D721Med (cell line): ENCODE measurements at regions not wholly inside any gene's neighbourhood (a gene's known extent, or its start where the extent isn't known, plus 50 kb on each side); places are given as distances from the start of the nearest gene placed in this dataset.

Experiments
- DNase-seq: peaks from one replicate; pipeline ENCODE4 v3.0.0; 2011; ENCODE audit warnings: low spot score; ENCODE audit not compliant: insufficient read length
- FAIRE-seq: peaks from 2 replicates; lab custom pipeline; 2011; peaks lifted over from hg19 to GRCh38; lab: Jason Lieb, UNC
- TF ChIP-seq, protein P1 (sequence below): IDR thresholded peaks from 2 replicates; pipeline ENCODE4 v1.5.1; 2012; ENCODE audit warnings: mild to moderate bottlenecking, control low read depth; ENCODE audit not compliant: insufficient read depth; ENCODE audit errors: missing control alignments

DNA sequence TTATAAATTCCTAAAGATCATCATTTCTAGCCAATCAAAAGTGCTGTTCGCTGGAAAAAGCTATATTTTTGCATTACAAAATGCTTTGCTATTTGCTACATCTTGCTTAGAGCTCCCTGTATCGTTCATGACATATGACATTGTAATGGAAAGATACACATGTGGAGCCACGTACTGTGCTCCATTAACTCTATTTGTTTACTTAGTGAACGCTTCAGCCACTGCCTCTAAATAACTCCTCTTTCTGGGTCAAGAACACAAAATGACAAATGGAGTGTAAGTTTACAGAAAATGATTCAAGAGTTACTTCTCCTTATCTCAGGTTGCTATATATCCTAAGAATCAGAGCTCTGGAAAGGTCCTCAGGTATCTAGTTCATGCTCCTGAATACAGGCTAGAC is 329.1 kb upstream of the SMIM31 start:
- no peak for DNase-seq
- TF ChIP-seq, protein P1, sequence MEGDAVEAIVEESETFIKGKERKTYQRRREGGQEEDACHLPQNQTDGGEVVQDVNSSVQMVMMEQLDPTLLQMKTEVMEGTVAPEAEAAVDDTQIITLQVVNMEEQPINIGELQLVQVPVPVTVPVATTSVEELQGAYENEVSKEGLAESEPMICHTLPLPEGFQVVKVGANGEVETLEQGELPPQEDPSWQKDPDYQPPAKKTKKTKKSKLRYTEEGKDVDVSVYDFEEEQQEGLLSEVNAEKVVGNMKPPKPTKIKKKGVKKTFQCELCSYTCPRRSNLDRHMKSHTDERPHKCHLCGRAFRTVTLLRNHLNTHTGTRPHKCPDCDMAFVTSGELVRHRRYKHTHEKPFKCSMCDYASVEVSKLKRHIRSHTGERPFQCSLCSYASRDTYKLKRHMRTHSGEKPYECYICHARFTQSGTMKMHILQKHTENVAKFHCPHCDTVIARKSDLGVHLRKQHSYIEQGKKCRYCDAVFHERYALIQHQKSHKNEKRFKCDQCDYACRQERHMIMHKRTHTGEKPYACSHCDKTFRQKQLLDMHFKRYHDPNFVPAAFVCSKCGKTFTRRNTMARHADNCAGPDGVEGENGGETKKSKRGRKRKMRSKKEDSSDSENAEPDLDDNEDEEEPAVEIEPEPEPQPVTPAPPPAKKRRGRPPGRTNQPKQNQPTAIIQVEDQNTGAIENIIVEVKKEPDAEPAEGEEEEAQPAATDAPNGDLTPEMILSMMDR: no peak
- no peak for FAIRE-seq

DNA sequence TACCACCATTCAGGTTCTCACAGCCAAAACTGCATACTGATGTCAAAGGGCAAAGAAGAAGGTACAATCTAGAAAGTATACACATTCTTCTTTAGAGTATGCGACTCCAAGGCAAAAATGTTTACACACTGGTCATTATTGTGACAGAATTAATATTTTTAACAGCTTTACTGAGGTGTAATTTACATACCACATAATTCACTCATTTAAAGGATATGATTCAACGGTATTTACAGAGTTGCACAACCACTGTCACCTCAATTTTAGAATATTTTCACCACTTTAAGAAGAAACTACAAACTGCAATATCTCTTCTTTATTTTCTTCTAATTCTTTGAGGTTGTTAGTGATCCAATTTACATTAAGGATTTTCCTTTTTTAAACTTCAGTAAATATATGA is 325.4 kb upstream of the SMIM31 start:
- no peak for DNase-seq
- TF ChIP-seq, protein P1: no peak
- FAIRE-seq: no peak

DNA sequence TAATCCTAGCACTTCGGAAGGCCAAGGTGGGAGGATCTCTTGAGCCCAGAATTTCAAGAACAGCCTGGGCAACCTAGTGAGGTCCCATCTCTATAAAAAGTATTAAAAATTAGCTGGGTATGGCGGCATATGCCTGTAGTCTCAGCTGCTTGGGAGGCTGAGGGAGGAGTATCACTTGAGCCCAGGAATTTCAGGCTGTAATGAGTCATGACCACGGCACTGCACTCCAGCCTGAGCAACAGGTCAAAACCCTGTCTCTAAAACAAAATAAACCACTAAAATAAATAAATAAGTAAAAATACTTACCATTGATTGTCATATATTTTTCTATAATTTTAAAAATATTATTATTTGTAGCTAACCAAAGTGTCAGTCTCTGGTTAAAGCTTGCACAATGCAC is 315.6 kb upstream of the SMIM31 start:
- FAIRE-seq (no peak), DNase-seq (no peak)
- TF ChIP-seq, protein P1: no peak

GRCh38 chr4:164439037-164439436 is 314.9 kb upstream of the SMIM31 start:
- no peak for DNase-seq
- FAIRE-seq: no peak

DNA sequence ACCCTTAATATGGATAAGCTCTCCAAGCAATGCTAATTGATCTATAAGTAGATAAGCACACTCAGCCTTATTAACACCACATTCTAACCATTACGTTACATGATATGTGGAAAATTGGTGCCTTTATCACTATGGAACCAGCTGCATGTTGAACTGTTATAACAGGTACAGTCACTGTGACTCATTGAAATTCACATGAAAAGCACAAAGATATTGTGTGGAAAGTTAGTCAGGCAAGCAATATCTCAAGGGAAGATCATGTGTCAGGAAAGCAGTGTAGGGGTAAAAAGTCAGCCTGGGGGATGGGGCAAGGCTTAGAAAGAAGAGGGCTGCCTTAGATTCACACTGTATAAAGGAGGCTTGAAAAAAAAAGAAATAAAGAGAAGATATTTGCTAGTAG is 313.7 kb upstream of the SMIM31 start:
- peak; percentile 86 for FAIRE-seq
- no peak for DNase-seq
- TF ChIP-seq, protein P1: no peak

More at GRCh38 chr4:164439037-164439436, 314.9 kb upstream of the SMIM31 start:
- TF ChIP-seq, protein P1: no peak

DNA sequence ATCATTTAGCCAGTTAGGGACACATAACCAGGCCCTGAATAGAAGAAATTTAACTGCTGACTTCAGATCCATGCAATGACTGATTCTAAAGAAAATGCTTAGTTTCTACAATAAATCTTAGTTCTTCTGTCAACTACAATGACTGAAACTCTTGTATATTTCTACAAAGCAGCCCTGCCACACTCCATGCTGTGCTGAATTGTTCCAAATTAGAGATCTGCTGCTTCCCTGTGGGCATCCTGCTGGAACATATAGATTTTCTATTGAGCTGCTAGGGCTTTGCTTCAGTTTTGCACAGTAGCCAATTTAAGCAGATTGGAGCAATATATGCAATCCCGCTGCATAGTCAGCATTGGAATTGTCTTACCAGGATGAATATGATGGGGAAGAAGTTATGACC is 312.8 kb upstream of the SMIM31 start:
- DNase-seq (no peak), FAIRE-seq (no peak)
- TF ChIP-seq, protein P1: no peak

DNA sequence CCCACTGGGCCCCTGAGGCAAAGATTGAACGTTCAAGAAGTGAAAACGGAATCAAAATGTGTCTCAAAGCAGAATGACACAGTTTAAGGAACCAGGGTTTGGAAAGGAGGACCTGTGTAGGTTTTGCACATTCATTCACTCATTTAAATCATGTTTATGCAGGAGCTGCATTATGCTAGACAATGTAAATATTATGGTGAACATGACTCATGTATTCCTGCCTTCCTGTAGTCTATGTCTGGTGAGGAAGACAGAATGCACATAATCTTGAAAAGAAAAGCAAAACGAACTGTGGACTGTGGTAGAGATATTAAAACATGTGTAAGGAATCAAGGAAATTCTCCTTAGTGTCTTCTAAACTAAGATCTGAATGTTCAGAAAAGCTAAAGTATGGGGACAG is 311.8 kb upstream of the SMIM31 start:
- TF ChIP-seq, protein P1: no peak
- FAIRE-seq (no peak), DNase-seq (no peak)
